ENCODE measurements at regions not wholly inside any gene's neighbourhood (a gene's known extent, or its start where the extent isn't known, plus 50 kb on each side); places are given as distances from the start of the nearest gene placed in this dataset.

GRCh38 chr4:162921178-162921785 is 245.4 kb downstream of the NAF1 start:
- TF ChIP-seq SIN3A (conservative IDR thresholded peaks at IDR 0.05 in 1 of 2, IDR thresholded peaks at IDR 0.05 in 1 of 2; ENCODE audit: low read depth in 1 of 2, low read length in 2 of 2) (no peak), USF2 (IDR thresholded peaks at IDR 0.05; ENCODE audit: low read length) (no peak), EP300 (IDR thresholded peaks at IDR 0.05; ENCODE audit: borderline replicate concordance in 1 of 2, low read depth in 2 of 2, low read length in 2 of 2) (no peak), SP2 (IDR thresholded peaks at IDR 0.05; ENCODE audit: low read length) (no peak)

Data from H1 (cell line).